Skin epidermis (tissue), 12 donors: ENCODE measurements at regions not wholly inside any gene's neighbourhood (a gene's known extent, or its start where the extent isn't known, plus 50 kb on each side); places are given as distances from the start of the nearest gene placed in this dataset.
"Not testable (repeated sequence)": the region's sequence is repeated elsewhere in the genome, so short reads cannot be mapped to it uniquely, and the experiment has no call there.

Experiments used
- H3K27ac ChIP-seq, 21 experiments: fragments of 200-600 bp; sonication (generic) in 11 of 21; one replicate each; pipeline ENCODE4 v1.5.0; 2020; ENCODE audit warnings: mild to moderate bottlenecking in 3 of 21, inconsistent platforms in 2 of 21, moderate library complexity in 2 of 21
- H3K4me3 ChIP-seq, 7 experiments: fragments of 200-600 bp; sonication (generic) in 2 of 7; one replicate each; pipeline ENCODE4 v1.5.0; 2020; ENCODE audit warnings: inconsistent platforms in 2 of 7, mild to moderate bottlenecking in 2 of 7, moderate library complexity in 1 of 7

- no peak overlapping the region for H3K27ac ChIP-seq
- no peak overlapping the region for H3K4me3 ChIP-seq
These were observed 379.1 kb upstream of the TMPRSS15 start for GRCh38 chr21:18782721-18783120.

DNA sequence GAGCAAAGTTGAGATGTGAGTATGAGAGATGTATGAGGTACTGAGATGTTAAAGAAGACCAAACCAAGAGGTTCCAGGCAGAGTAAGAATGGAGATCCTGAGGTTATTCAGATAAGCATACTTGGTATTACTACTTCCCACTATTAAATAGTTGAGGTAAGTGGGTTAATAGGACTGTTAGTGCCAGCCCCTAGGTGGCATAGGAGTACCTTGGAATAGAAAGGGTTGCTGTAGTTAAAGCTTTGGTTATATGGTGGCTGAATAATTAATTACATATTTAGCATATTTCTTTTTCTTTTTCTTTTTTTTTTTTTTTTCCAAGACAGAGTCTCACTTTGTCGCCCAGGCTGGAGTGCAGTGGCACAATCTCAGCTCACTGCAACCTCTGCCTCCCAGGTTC, 397.9 kb upstream of the TMPRSS15 start:
- Histone ChIP-seq H3K4me3 (no peak overlapping the region), H3K27ac (no peak overlapping the region)

GRCh38 chr21:18803624-18804023, 400.0 kb upstream of the TMPRSS15 start:
- H3K27ac ChIP-seq, result no peak overlapping the region
- H3K4me3 ChIP-seq, result no peak overlapping the region

DNA sequence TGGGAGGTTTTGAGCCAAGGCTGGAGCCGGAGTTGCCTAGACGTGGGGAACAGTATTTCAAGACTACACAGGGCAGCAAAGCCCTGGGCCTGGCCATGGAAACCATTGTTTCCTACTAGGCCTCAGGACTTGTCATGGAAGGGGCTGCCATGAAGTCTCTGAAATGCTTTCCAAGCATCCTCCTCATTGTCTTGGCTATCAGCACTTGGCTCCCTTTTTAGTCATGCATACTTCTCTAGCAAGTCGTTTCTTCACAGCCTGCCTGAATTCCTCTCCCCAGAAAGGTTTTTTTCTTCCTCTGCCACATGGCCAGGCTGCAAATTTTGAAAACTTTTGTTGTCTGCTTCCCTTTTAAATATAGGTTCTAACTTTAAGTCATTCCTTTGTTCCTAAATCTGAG, 406.6 kb upstream of the TMPRSS15 start:
- no peak overlapping the region for H3K4me3 ChIP-seq

DNA sequence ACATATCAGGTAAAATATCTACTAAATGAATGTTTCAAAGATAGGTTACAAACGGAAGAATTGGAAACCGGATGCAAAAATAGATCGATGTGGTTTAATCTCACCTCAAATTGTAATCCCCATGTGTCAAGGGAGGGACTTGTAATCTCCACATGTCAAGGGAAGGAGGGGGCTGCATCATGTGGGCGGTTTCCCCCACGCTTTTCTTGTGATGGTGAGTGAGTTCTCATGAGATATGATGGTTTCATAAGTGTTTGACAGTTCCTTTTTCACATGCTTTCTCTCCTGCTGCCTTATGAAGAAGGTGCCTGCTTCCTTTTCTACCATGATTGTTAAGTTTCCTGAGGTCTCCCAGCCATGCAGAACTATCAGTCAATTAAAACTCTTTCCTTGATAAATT, 408.7 kb upstream of the TMPRSS15 start:
- Histone ChIP-seq H3K27ac (no peak overlapping the region), H3K4me3 (no peak overlapping the region)

More for the DNA sequence above, 406.6 kb upstream of the TMPRSS15 start:
- H3K27ac ChIP-seq, result no peak overlapping the region

- no peak overlapping the region for H3K27ac ChIP-seq
- H3K4me3 ChIP-seq, result no peak overlapping the region
These were observed 415.9 kb upstream of the TMPRSS15 start for GRCh38 chr21:18819507-18819906.

DNA sequence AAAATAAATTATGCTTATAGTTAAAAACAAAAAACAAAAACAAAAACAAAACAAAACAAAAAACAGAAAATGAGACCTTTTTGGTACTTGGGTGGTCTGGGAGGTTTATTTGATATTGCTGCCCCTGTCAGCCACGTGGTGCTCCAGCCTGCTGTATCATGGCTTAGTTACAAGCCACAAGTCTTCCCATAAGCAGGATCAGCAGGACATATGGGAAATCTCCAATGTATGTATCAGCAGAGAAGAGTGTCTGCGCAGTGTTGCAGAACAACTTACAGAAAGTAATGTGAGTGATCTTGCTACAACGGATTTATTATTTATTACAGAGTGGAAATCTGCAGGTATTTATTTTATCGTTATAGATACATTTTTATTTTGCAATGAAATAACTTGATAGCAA, 423.0 kb upstream of the TMPRSS15 start:
- Histone ChIP-seq H3K27ac (no peak overlapping the region), H3K4me3 (no peak overlapping the region)

- H3K27ac ChIP-seq, result no peak overlapping the region
- no peak overlapping the region for H3K4me3 ChIP-seq
These were observed 428.5 kb upstream of the TMPRSS15 start for GRCh38 chr21:18831942-18832676.

GRCh38 chr21:18832950-18833349, 429.4 kb upstream of the TMPRSS15 start:
- H3K4me3 ChIP-seq, result no peak overlapping the region
- no peak overlapping the region for H3K27ac ChIP-seq

GRCh38 chr21:18834121-18834520, 430.5 kb upstream of the TMPRSS15 start:
- not testable (repeated sequence) for H3K4me3 ChIP-seq, H3K27ac ChIP-seq

GRCh38 chr21:18840239-18840638, 436.7 kb upstream of the TMPRSS15 start:
- H3K27ac ChIP-seq, result no peak overlapping the region
- no peak overlapping the region for H3K4me3 ChIP-seq

DNA sequence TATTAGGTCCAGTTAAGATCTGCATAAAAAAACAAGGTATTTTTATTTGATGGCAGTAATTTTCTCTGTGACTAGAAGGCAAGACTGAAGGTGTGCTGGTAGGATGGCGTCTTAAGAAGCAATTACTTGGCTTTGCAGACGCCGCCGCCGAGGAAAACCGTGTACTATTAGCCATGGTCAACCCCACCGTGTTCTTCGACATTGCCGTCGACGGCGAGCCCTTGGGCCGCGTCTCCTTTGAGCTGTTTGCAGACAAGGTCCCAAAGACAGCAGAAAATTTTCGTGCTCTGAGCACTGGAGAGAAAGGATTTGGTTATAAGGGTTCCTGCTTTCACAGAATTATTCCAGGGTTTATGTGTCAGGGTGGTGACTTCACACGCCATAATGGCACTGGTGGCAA, 454.0 kb upstream of the TMPRSS15 start:
- not testable (repeated sequence) for H3K4me3 ChIP-seq, H3K27ac ChIP-seq

- no peak overlapping the region for H3K4me3 ChIP-seq
- no peak overlapping the region for H3K27ac ChIP-seq
These were observed 465.5 kb upstream of the TMPRSS15 start for GRCh38 chr21:18869104-18869503.

DNA sequence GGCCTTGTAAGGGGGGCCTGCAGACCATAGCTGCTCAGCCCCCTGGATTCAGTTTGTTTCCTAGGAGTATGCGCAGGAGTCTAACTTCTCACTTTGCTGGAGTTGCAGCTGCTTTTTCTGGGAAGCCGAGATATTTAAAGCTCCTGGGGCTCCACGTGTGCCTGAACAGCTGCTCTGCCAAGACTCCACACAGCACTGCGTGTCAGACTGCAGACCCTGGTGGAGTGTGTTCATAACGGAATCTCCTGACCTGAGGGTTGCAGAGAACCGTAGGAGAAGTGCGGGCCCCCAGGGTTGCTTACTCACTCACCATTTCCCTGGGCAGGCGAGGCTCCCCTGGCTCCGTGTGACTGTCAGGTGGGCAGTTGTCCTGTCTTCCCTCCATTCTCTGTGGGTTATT, 474.3 kb upstream of the TMPRSS15 start:
- Histone ChIP-seq H3K27ac (no peak overlapping the region), H3K4me3 (no peak overlapping the region)

- Histone ChIP-seq H3K27ac (no peak overlapping the region), H3K4me3 (no peak overlapping the region)
These were observed 484.5 kb upstream of the TMPRSS15 start for GRCh38 chr21:18887922-18888602.

- no peak overlapping the region for H3K27ac ChIP-seq
- H3K4me3 ChIP-seq, result no peak overlapping the region
These were observed 489.8 kb upstream of the TMPRSS15 start for GRCh38 chr21:18893406-18893805.

GRCh38 chr21:18894387-18894786, 490.8 kb upstream of the TMPRSS15 start:
- H3K4me3 ChIP-seq, result no peak overlapping the region

GRCh38 chr21:18899261-18899660, 495.7 kb upstream of the TMPRSS15 start:
- Histone ChIP-seq H3K4me3 (no peak overlapping the region), H3K27ac (no peak overlapping the region)

More at GRCh38 chr21:18894387-18894786, 490.8 kb upstream of the TMPRSS15 start:
- H3K27ac ChIP-seq, result no peak overlapping the region

GRCh38 chr21:18902660-18903059, 499.1 kb upstream of the TMPRSS15 start:
- H3K4me3 ChIP-seq, result no peak overlapping the region
- H3K27ac ChIP-seq, result no peak overlapping the region

GRCh38 chr21:18907076-18907475, 503.5 kb upstream of the TMPRSS15 start:
- Histone ChIP-seq H3K4me3 (no peak overlapping the region), H3K27ac (no peak overlapping the region)

DNA sequence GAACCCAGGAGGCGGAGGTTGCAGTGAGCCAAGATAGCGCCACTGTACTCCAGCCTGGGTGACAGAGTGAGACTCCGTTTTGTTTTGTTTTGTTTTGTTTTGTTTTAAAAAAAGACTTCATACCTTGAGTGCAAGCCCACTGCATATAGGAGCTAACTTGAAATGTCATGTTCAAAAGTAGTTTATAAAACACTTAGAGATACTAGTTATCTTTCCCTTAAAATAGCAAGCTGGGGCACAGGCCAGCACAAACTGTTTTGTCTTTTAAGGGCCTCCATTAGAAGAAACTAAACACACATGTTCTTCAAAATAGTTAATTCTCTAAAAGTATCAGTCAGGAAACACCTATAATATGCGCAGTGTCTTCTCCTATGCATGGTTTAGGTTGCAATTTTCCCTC, 505.1 kb upstream of the TMPRSS15 start:
- Histone ChIP-seq H3K27ac (no peak overlapping the region), H3K4me3 (no peak overlapping the region)

DNA sequence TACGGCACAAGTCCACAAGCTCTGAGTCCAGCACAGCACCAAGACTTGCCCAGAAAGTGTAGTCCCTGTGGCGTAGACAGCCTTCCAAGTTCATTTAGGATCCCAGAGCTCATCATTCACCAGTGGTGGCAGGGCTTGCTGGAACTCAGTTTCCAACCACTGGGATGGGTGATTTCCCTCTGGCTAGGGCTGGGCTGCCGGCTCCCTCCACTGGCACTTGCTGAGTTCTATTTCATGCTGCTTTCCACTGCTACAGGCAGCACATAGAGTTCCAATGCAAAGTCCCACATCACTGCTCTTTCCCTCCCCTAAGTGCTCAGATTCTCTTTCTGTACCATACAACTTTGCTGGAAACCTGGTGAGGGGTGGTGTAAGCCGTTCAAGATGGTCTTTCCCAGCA, 510.3 kb upstream of the TMPRSS15 start:
- no peak overlapping the region for H3K27ac ChIP-seq
- H3K4me3 ChIP-seq, result no peak overlapping the region
